Vagina (tissue), 2 donors: ENCODE measurements at regions not wholly inside any gene's neighbourhood (a gene's known extent, or its start where the extent isn't known, plus 50 kb on each side); places are given as distances from the start of the nearest gene placed in this dataset.

Experiments
- CTCF ChIP-seq, 3 experiments: fragments of 450-650 bp in 2 of 3; fragments of 200-600 bp in 1 of 3; sonication (generic) in 1 of 3; IDR thresholded peaks; one replicate each; pipeline ENCODE4 v1.5.1; 2017 to 2019; ENCODE audit warnings: antibody characterized with exemption in 3 of 3, mild to moderate bottlenecking in 2 of 3, moderate library complexity in 2 of 3
- POLR2A ChIP-seq, 2 donors: fragments of 450-650 bp; IDR thresholded peaks; one replicate each; pipeline ENCODE4 v1.6.1; 2017; ENCODE audit warnings: antibody characterized with exemption in 2 of 2, mild to moderate bottlenecking in 2 of 2, moderate library complexity in 2 of 2
- POLR2AphosphoS5 ChIP-seq, 2 donors: sonication (generic); formaldehyde crosslinking; IDR thresholded peaks; one replicate each; pipeline ENCODE4 v1.9.0; 2017; ENCODE audit warnings: antibody characterized with exemption in 2 of 2, mild to moderate bottlenecking in 2 of 2, low read depth in 1 of 2; ENCODE audit not compliant: insufficient read depth in 1 of 2

- TF ChIP-seq CTCF (IDR thresholded peaks at IDR 0.05) (no peak), POLR2A (IDR thresholded peaks at IDR 0.05) (no peak), POLR2AphosphoS5 (IDR thresholded peaks at IDR 0.05; ENCODE audit: insufficient read depth in 1 of 2, low read depth in 1 of 2) (no peak)
These were observed 223.9 kb downstream of the MFSD1 start for GRCh38 chr3:159025733-159026132.
